HUDEP-2 (cell line): ENCODE measurements at regions not wholly inside any gene's neighbourhood (a gene's known extent, or its start where the extent isn't known, plus 50 kb on each side); places are given as distances from the start of the nearest gene placed in this dataset.

Source experiments
- DNase-seq, 76 experiments: peaks; one replicate each; lab custom pipeline; 2025; ENCODE audit not compliant: unreplicated experiment in 76 of 76; lab: John Stamatoyannopoulos, UW

DNA sequence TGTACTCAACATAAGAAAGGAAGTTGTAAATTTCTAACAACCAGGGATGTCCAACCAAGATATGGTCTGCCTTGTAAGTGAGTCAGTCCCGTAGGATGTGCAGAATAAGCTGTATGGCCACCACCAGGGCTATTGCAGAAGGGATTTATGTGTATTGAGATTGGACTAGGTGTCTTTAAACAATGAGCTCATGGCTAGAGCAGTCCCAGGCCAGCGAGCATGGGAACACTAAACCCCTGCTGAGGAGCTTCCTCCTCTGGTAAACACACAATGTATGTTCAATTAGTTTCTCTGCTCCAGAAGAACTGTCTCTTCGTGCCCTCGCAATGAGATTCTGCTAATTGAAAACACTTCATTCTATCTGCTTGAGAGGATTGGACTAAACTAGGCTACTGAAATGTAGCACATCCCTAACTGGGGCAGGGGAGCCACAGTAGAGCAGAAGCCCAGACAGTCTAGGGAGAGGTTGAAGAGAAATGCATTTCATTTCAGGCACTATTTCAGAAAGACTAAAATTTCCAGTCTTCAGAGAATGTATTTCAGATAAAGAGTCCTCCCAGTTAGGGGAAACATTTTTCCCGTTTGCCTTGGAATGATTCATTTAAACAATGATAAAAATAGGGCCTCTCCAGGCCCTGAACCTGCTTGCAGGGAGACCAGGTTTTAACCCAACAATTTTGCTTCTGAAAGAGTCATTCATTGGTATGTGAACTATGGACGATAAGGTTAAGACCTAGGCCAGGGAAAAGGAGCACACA, 154.7 kb downstream of the FAM114A2 start:
- DNase-seq: no peak

DNA sequence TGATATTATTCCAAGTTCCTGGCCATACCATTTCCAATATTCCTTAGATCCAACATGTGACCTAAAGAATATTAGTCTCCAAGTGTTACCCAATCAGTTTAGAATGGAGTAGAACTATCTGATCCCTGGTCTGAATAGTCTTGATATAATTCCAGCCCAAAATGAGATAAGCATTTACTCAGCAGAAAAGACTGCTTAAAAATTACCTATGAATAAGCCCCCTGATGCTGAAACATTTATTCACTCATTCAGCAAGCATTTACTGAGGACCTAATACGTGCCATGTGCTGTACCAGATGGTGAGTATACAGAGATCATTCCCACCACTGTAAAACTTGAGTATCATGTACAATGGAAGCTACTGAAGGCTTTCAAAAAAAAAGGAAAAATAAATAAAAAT, 157.0 kb downstream of the FAM114A2 start:
- DNase-seq: no peak

DNA sequence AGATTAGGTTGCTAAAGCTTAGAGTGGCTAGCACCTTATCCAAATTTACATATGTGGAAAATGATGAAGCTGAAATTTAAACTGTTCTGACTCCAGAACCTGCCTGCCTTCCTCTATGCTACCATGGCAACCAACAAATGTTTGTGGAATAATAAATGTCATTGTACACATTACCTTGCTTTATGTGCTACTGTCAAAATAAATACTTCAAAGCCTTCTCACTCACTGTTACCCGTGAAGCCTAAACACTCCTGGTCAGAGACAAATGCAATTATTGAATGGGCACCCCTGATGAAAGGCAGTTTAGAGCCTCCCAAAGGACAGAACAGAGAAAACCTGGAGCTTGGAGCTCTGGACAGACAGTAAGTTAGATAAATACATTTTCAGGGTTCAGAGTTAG, 158.6 kb downstream of the FAM114A2 start:
- DNase-seq: no peak

DNA sequence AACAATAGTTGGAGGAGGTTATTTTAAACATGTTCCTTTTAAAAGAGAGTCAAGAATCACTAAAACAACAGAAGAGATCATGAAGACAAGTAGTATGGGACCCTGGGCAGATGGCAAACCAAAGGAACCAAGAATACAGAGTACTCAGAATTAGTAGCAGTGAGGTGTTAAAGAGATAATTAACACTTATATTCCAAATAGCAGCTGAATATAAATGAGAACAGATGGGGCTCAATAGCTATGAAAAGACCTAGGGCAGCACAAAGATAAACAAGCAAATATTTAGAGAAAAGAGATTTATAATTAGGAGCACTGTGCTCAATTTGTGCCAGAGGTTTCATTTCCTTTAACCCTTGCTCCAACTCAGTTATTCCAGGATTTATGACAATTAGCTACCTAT, 159.1 kb downstream of the FAM114A2 start:
- DNase-seq: no peak

DNA sequence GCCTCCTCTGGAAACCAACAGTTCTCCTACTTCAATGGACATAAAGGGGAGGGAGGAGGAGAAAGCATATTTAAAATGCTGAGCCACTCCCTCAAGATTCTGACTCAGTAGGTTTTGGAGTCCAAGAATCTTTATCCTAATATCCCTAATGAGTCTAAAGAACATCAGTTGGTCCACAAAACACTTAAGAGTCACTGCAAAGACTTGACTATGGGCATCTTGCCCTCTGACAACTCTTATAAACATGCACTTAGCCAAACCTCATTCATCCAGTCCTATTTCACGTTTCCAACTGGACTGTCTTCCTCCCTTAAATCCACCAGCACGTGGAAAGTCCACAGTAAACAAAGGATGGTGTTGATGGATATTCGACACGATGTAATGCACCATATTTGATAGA, 172.5 kb downstream of the FAM114A2 start:
- DNase-seq: no peak

DNA sequence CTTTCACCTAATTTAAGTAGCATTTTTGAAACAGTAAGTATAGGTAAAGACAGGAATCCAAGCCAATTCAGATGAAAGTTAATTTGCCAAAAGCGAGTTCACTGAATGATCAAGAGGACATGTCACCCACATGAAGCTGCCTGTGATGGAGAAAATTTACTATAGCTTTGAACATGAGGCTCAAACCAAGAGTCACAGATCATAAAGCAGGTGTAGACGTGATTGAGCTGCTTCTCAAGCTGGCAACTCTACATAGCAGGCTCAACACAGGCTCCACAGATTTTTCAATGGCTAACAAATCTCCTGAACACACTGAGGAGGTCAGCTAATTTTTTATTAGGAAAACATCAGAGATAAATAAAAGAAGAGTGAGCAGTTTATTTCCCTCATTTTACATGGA, 173.7 kb downstream of the FAM114A2 start:
- DNase-seq: no peak

DNA sequence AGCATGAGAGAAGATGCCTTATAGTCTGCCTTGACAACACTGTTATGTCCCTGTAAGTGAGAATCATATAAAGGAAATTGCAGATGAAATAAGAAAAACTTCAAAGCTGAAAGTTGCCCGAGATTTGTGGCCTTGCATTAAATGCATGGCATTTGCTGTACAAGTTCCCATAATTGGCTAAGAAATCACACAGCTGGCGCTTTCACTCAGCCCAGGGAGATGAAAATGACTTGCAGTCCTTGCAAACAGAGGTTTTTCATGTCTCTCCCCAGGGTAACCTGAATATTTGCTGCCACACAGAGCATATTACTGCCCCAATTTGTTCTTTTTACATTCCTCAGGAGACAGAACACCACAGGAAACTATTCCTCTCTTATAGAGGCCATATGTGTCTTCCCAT, 174.8 kb downstream of the FAM114A2 start:
- DNase-seq: no peak
